GM18909 (cell line): ENCODE measurements at regions not wholly inside any gene's neighbourhood (a gene's known extent, or its start where the extent isn't known, plus 50 kb on each side); places are given as distances from the start of the nearest gene placed in this dataset.
"Not testable (repeated sequence)": the region's sequence is repeated elsewhere in the genome, so short reads cannot be mapped to it uniquely, and the experiment has no call there.

ENCODE experiments used
- ATAC-seq: cut with Tn5 transposase; IDR thresholded peaks from one replicate; pipeline ENCODE4 v1.9.1; 2021; ENCODE audit warnings: mild to moderate bottlenecking; ENCODE audit not compliant: unreplicated experiment, poor library complexity

DNA sequence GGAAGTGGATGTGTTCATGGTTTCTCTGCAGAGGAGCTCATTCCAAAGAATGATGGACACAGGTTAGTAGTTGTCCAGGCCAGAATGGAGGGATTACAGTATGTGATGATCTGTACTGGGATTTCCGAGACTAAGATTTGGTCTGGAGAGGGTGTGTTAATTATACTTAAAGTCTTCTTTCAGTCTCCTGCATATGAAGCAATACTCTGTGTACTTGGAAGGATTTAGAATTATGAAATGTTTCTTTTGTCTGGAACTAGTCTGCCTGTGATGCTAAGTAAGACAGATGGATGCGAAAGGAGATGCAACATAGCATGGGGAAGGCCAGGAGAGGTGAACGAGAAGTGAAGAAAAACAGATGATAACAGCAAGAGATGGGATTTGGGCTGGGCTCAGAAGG, 305.1 kb upstream of the LYZL1 start:
- ATAC-seq: no peak

DNA sequence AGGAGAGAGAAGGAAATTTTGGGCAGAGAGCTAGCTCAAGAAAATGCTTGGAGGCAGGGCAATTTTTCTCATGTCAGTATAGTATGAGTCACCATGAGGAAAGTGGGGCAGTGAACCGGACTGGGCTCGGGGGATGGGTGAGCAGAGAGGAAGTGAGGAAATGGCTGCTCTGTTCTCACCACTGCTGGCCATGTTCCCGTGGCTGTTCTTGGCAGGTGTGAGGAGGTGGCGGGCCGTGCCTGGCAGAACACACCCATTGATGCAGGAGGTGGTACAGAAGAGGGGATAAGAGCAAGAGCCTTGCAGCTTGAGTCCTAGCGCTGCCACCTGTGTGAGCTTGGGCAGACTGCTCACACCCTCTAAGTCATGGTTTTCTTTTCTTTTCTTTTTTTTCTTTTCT, 304.4 kb upstream of the LYZL1 start:
- ATAC-seq: peak; percentile 81

DNA sequence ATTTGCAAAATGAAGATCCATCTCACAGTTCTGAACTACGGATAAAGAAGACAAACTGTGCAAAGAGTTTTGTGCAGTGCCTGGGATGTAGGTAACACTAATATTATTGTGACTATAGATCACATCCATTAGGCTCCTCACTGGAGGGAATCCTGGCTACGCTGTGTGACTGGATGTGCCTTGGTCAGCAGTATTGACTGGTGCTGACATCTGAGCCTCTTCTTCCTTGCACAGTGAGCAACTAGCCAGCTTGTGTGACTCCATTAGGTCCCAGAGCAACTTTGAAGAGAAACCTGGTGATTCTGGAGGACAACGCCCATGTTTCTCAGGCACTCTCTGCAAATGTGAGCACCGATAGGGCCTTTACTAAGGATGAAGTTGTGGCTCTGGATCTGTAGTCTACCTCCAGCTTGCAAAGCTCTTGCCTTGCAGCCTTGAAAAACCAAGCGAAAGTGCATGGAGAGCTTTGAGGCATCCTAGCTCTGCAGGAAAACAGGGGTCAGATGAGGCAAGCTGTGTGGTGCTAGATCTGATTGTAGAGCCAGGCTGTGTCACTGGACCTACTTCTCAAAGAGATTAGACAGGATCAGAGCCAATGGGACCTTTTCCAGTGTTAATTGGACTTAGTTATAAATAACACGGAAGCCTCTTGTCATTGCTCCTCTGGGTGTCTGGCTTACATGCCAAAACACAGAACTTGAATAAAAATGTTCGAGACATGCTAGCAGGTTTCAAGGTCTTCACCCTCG, 303.6 kb upstream of the LYZL1 start:
- ATAC-seq: no peak

DNA sequence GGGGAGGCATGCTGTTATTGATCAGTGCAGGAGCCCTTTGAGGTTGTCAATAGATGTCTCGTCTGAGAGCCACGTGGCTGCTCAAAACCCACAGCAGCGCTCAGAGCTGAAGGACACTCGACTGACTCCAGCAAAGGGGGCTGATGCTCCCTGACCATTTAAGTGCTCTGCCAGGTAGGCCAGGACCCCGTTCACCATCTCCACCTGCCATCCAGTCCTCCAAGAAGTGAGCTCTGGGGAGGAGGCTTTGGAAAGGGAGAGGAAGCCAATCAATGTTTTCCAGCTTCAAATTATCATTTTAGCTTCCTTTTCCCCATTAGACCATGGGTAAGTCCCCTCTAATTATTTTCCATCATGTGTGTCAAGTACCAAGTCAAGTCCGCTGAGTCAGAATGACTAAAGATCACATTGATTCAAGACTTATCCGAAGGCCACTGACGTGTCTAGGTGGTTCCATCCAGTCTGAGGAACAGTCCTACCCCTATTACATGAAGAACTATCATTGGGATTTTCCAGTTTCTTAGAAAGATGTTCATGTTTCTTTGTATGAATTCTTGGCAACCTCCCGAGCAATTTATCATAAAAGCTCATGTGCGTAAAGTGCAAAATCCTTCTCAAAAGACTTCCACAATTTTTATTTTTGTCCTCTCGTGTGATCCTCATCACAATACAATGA, 302.6 kb upstream of the LYZL1 start:
- no peak for ATAC-seq

DNA sequence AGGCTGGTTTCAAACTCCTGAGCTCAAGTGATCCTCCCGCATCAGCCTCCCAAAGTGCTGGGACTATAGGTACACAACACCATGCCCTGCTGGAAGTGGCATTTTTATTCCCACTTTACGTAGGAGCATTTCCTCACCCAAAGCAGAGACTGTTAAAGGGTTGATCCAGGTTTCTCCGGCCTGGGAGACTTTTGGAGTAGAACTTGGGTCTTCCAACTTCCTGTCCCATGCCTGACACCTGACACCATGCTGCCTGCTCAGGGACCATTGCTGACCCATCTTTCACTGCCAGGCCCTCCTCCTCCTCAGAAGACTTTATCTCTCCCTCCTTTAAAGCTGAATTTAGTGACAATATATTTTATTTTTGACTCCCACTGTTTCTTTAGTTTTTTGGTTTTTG, 302.0 kb upstream of the LYZL1 start:
- ATAC-seq: no peak

DNA sequence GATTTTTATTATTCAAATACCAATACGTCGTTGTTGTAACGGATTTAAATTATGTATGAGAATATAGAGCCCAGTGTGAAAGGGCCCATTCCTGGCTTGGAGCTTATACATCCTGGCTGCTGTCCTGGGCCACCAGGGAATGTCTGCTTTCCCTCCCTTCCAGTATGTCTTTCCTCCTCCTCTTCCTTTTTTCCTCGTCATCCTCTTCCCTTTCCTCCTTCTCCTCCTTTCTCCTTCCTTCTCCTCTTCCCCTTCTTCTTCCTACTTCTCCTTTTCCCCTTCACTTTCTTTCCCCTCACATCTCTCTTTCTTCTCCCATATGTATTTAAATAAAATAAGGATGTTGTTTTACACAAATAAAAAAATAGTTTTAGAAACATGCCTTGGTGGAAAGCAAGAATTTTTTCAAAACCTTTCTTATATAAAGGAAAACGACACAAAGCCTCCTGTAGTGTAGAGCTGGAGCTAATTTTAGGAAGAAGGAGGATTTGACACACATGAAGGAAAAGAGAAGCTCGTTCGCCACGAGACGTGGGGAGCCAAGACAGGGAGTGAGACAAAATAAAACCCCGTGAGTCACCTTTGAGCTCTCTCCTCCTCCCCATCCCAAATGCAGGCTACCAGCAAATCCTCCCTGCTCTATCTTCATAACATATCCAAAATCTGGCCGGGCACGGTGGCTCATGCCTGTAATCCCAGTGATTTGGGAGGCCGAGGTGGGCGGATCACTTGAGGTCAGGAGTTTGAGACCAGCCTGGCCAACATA, 301.1 kb upstream of the LYZL1 start:
- ATAC-seq: no peak

DNA sequence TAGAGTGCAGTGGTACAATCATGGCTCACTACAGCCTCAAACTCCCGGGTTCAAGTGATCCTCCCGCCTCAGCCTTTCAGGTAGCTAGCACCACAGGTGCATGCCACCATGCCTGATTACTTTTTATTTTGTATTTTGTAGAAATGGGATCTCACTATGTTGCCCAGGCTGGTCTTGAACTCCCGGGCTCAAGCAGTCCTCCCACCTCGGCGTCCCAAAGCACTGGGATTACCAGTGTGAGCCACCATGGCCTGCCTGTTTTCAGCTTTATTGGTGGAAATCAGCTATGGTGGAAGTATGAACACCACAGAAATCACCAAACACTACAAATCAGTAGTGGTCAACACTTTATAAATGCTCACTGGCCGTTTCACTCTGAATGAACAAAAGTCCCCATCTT, 299.9 kb upstream of the LYZL1 start:
- ATAC-seq: no peak

DNA sequence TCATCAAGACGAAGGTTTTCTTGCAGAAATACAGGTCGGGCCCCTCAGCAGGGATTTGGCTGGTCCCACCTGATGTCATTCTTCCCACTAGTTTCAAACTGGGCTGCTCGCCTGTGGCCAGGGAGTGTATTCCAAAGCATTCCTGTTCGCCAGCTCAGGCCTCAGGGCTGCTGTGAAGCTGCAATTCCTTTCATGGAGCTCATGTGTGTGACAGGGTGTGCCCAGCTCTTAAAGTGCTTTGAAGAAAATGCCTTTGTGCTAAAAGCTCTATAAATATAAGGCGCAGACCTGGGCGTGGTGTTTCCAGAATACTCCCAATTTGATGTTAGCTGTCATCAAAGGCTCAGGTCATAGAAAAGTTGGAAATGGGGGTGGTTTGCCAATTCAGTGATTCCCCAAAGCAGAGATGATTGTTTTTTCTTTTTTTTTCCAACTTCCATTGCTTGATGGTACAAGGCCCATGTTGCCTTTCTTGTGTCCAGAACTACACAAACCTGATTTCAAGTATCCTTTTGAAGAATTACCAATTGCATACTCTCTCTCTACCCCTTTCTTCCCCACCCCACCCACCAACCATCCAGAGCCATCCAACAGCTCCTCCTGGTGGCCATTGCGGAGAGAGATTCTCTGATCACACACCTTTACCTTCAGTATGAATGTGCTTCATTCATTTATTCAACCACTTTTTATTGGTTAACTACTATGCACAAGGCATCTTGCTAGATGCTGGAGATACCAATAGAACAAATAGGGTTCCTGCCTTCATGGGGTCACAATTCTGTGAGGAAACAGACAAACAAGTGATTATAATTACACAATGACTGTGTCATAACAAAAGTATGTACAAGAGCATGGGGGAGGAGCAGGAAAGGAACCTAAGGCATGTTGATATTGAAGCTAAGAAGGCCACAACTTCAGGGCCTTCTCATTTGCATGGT, 297.3 kb upstream of the LYZL1 start:
- peak; percentile 74 for ATAC-seq

DNA sequence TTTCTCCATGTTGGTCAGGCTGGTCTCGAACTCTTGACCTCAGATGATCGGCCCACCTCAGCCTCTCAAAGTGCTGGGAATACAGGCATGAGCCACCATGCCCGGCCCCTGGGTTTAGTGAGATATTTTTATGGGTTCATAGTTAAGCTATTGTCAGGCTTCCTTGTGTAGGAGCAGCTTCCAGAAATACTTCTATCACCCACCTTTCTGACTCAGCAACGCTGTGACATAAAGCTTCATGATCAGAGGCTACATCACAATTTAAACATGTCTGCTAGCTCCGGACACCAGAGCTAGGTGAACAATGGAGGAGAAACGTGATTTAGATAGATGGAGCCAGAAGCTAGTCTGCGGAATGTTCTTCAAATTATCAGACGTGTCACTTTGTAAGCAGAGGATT, 295.8 kb upstream of the LYZL1 start:
- no peak for ATAC-seq

DNA sequence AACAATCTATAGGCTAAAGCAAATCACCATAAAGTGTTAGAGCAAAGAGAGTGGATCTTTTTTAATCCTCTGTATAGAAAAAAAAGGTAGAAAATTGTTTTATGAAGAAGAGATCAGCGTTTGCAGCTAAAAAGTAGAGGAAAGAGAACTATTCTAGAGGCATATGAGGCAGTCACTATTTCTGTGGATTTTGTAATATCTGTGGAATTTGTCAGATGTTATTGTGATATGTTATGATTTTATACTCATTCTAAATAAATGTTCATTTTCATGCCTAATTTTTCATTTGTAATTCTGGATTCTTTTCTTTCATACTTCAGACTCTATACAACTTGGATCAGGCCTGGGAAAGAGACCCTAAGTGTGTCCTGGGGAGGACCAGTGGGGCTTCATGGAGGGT, 295.0 kb upstream of the LYZL1 start:
- ATAC-seq: no peak

DNA sequence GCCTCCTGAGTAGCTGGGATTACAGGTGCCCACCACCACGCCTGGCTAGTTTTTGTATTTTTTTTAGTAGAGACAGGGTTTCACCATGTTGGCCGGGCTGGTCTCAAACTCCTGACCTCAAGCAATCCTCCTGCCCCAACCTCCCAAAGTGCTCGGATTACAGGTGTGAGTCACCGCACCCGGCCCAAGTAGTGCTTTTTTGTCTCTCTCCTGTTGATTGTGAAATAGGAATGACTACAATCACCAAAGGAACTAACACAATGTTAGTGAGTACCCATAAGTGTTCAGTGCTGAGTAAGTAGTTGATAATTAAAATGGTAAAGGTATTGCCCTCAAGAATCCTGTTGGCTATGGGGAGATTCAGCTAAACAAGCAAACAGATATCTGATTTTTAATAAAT, 294.1 kb upstream of the LYZL1 start:
- ATAC-seq: not testable (repeated sequence)

DNA sequence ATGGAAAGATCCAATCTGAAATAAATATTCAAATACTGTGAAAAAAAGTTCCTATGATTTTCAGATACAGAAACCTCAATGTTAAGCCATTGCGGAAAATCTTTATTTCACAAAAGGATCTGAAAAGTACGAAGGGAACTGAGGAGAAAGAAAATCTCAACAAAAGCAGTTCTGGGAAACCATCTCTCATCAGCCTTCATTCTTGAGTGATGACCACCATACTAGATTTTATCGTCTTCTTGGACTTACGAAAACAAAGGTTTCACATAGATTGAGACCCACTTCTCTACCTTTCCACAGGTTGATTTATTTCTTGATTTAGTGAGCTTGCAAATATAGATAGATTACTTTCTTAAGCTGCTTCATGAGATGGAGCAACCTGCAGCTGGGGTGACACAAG, 293.4 kb upstream of the LYZL1 start:
- ATAC-seq: no peak

DNA sequence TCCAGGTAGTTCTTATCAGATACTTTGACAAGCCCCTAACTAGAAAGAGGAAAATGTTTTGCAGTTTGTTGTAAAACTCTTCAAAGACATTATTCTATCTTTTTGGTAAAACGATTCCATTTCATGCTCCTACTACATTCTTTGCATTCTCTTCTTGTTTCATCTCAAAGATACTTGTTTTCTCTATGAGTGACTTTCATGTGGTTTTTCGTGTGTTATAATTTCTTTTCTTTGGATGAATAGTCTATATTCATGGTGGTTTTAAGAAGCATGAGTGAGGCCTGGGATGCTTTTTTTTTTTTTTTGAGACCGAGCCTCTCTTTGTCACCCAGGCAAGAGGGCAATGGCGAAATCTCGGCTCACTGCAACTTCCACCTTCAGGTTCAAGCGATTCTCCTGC, 292.5 kb upstream of the LYZL1 start:
- no peak for ATAC-seq

DNA sequence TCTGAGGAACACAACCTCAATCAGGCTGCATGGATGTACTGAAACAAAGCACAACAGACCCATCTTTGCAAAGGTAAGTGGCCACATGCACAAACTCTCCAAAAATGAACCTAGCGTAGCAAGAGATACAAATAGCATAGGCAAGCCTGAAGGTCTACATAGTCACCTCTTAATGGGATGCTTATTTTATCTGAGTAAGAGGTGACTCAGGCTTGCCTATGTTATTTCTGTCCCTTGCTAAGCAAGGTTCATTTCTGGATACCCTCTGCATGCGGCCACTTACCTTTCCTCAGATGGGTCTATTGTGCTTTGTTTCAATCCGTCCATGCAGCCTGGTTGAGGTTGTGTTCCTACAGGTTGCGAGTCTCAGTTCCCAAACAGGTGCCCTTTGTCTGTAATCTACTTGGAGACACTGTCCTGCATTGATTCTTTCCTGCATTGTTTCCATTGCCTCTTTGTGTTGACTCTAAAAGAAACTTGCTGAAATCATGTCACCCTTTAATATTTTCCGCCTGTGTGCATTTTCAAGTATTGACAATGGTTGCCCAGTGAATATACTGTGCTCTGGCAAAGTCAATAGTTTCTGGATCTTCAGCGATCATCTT, 291.8 kb upstream of the LYZL1 start:
- no peak for ATAC-seq

DNA sequence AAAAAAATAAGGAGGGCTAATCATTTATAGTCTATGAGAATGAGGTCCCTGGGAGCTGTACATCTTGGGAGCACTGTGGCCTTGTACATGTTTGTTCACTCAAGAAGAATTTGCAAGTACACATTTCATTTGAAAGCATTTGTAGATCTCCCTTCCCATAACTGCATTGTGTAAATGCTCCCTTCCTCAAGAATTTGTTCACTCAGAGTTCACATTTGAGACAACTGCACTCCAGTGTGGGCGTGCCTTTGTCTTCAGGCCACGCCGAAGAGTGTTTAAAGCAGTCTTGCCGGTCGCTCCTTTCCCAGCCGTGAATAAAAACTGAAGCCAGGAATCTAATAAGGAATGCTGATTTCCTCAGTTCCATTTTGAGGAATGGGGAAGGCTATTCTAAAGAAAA, 291.1 kb upstream of the LYZL1 start:
- ATAC-seq: no peak

DNA sequence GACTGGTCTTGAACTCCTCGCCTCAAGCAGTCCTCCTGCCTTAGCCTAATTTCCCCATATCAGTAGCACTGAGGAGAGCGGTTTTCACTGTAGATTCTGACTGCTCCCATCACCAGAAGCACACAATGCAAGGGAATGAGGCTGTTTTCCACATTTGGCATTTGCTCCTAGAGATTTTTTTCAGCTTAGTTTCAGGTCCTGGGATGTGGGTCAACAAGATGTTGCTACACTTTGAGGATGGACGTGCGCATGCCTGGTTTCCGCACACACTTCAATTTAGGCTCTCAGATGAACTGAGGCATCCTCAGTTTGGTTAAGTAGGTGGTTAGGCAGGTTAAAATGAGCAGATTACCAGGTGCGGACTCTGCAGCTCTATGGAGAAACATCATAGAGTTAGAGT, 287.1 kb upstream of the LYZL1 start:
- no peak for ATAC-seq

DNA sequence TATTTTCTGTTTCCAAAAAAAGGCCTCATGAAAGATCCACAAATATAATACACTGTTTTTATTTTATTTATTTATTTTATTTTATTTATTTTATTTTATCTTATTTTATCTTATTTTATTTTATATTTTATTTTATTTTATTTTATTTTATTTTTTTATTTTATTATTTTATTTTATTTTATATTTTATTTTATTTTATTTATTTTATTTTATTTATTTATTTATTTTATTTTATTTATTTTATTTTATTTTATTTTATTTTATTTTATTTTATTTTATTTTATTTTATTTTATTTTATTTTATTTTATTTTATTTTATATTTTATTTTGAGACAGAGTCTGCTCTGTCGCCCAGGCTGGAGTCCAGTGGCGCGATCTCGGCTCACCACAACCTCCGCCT, 285.9 kb upstream of the LYZL1 start:
- ATAC-seq: not testable (repeated sequence)

DNA sequence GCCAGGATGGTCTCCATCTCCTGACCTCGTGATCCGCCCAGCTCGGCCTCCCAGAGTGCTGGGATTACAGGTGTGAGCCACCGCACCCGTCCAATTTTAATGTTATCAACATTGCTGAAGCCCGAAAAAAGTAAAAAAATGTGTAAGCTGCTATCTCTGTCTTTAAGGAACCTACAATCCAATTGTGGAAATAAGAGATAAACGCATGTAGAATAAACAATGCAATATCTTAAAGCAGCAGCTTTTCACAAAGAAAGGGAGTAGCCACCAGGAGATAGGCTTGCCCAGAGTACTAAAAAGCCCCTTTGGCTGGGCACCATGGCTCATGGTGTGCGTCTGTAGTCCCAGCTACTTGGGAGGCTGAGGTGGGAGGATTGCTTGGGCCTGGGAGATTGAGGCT, 282.9 kb upstream of the LYZL1 start:
- no peak for ATAC-seq

DNA sequence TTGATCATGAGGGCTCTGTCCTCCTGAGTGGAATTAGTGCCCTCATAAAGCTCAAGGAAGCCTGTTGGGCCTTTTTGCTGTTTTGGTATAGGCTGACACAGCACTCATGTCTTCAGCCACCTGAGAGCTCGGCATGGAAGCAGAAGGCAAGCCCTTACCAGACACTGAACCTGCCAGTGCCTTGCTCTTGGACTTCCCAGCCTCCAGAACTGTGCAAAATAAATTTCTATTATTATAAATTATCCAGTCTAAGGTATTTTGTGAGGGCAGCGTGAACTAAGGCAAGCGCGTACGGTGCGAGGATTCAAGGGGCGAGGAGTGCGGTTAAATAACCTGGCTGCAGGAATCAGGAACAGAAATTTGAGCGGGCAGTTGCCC, 281.5 kb upstream of the LYZL1 start:
- ATAC-seq: no peak
